ENCODE measurements at regions not wholly inside any gene's neighbourhood (a gene's known extent, or its start where the extent isn't known, plus 50 kb on each side); places are given as distances from the start of the nearest gene placed in this dataset.

GRCh38 chr14:30142216-30142615, 214.6 kb upstream of the PRKD1 start:
- H3K36me3 ChIP-seq (ENCODE audit: control insufficient read depth in 5 of 5, insufficient read depth in 5 of 5, low read length in 5 of 5), result no peaks in the 10 kb centered on the region
- peaks cover 4 to 18% (median 11%) of the 10 kb centered on the region in 5 donors for H3K9me3 ChIP-seq (ENCODE audit: control insufficient read depth in 5 of 5, low read length in 5 of 5)
- no peaks in the 10 kb centered on the region for H3K27me3 ChIP-seq (ENCODE audit: control insufficient read depth in 5 of 5, insufficient read depth in 4 of 5, low read length in 5 of 5)
- H3K4me3 ChIP-seq (ENCODE audit: low read depth in 1 of 5, low read length in 5 of 5), result no peak overlapping the region
- no peaks in the 10 kb centered on the region for H3K4me1 ChIP-seq (ENCODE audit: control insufficient read depth in 5 of 5, insufficient read depth in 5 of 5, low read length in 5 of 5)
- no peak overlapping the region for H3K9ac ChIP-seq (ENCODE audit: low read length in 5 of 5)
- H3K27ac ChIP-seq (ENCODE audit: low read depth, low read length), result no peak overlapping the region

- no peaks in the 10 kb centered on the region for H3K36me3 ChIP-seq (ENCODE audit: control insufficient read depth in 5 of 5, insufficient read depth in 5 of 5, low read length in 5 of 5)
- H3K4me1 ChIP-seq (ENCODE audit: control insufficient read depth in 5 of 5, insufficient read depth in 5 of 5, low read length in 5 of 5), result no peaks in the 10 kb centered on the region
- no peak overlapping the region for H3K4me3 ChIP-seq (ENCODE audit: low read depth in 1 of 5, low read length in 5 of 5)
- no peak overlapping the region for H3K27ac ChIP-seq (ENCODE audit: low read depth, low read length)
- H3K9me3 ChIP-seq (ENCODE audit: control insufficient read depth in 5 of 5, low read length in 5 of 5), result peaks cover 6 to 26% (median 11%) of the 10 kb centered on the region in 5 donors
- H3K27me3 ChIP-seq (ENCODE audit: control insufficient read depth in 5 of 5, insufficient read depth in 4 of 5, low read length in 5 of 5), result no peaks in the 10 kb centered on the region
- no peak overlapping the region for H3K9ac ChIP-seq (ENCODE audit: low read length in 5 of 5)
Measured at GRCh38 chr14:30143627-30144026, 216.0 kb upstream of the PRKD1 start.

- H3K36me3 ChIP-seq (ENCODE audit: control insufficient read depth in 5 of 5, insufficient read depth in 5 of 5, low read length in 5 of 5), result no peaks in the 10 kb centered on the region
- no peaks in the 10 kb centered on the region for H3K4me1 ChIP-seq (ENCODE audit: control insufficient read depth in 5 of 5, insufficient read depth in 5 of 5, low read length in 5 of 5)
- no peak overlapping the region for H3K9ac ChIP-seq (ENCODE audit: low read length in 5 of 5)
- H3K27ac ChIP-seq (ENCODE audit: low read depth, low read length), result no peak overlapping the region
- no peaks in the 10 kb centered on the region for H3K9me3 ChIP-seq (ENCODE audit: control insufficient read depth in 5 of 5, low read length in 5 of 5)
- H3K27me3 ChIP-seq (ENCODE audit: control insufficient read depth in 5 of 5, insufficient read depth in 4 of 5, low read length in 5 of 5), result no peaks in the 10 kb centered on the region
- no peak overlapping the region for H3K4me3 ChIP-seq (ENCODE audit: low read depth in 1 of 5, low read length in 5 of 5)
Measured at GRCh38 chr14:30153717-30154116, 226.1 kb upstream of the PRKD1 start.

GRCh38 chr14:30156571-30156970, 228.9 kb upstream of the PRKD1 start:
- no peak overlapping the region for H3K4me3 ChIP-seq (ENCODE audit: low read depth in 1 of 5, low read length in 5 of 5)
- H3K9ac ChIP-seq (ENCODE audit: low read length in 5 of 5), result no peak overlapping the region
- H3K4me1 ChIP-seq (ENCODE audit: control insufficient read depth in 5 of 5, insufficient read depth in 5 of 5, low read length in 5 of 5), result peaks cover 0 to 2% (median 0%) of the 10 kb centered on the region in 5 donors
- no peak overlapping the region for H3K27ac ChIP-seq (ENCODE audit: low read depth, low read length)
- no peaks in the 10 kb centered on the region for H3K9me3 ChIP-seq (ENCODE audit: control insufficient read depth in 5 of 5, low read length in 5 of 5)
- no peaks in the 10 kb centered on the region for H3K27me3 ChIP-seq (ENCODE audit: control insufficient read depth in 5 of 5, insufficient read depth in 4 of 5, low read length in 5 of 5)
- no peaks in the 10 kb centered on the region for H3K36me3 ChIP-seq (ENCODE audit: control insufficient read depth in 5 of 5, insufficient read depth in 5 of 5, low read length in 5 of 5)

GRCh38 chr14:30158299-30158698, 230.7 kb upstream of the PRKD1 start:
- H3K27ac ChIP-seq (ENCODE audit: low read depth, low read length), result no peak overlapping the region
- H3K4me1 ChIP-seq (ENCODE audit: control insufficient read depth in 5 of 5, insufficient read depth in 5 of 5, low read length in 5 of 5), result peaks cover 0 to 2% (median 0%) of the 10 kb centered on the region in 5 donors
- H3K9me3 ChIP-seq (ENCODE audit: control insufficient read depth in 5 of 5, low read length in 5 of 5), result no peaks in the 10 kb centered on the region
- H3K27me3 ChIP-seq (ENCODE audit: control insufficient read depth in 5 of 5, insufficient read depth in 4 of 5, low read length in 5 of 5), result no peaks in the 10 kb centered on the region
- H3K9ac ChIP-seq (ENCODE audit: low read length in 5 of 5), result no peak overlapping the region
- no peaks in the 10 kb centered on the region for H3K36me3 ChIP-seq (ENCODE audit: control insufficient read depth in 5 of 5, insufficient read depth in 5 of 5, low read length in 5 of 5)
- no peak overlapping the region for H3K4me3 ChIP-seq (ENCODE audit: low read depth in 1 of 5, low read length in 5 of 5)

- H3K9ac ChIP-seq (ENCODE audit: low read length in 5 of 5), result no peak overlapping the region
- H3K4me1 ChIP-seq (ENCODE audit: control insufficient read depth in 5 of 5, insufficient read depth in 5 of 5, low read length in 5 of 5), result peaks cover 0 to 2% (median 0%) of the 10 kb centered on the region in 5 donors
- H3K27ac ChIP-seq (ENCODE audit: low read depth, low read length), result no peak overlapping the region
- no peaks in the 10 kb centered on the region for H3K9me3 ChIP-seq (ENCODE audit: control insufficient read depth in 5 of 5, low read length in 5 of 5)
- no peaks in the 10 kb centered on the region for H3K36me3 ChIP-seq (ENCODE audit: control insufficient read depth in 5 of 5, insufficient read depth in 5 of 5, low read length in 5 of 5)
- H3K27me3 ChIP-seq (ENCODE audit: control insufficient read depth in 5 of 5, insufficient read depth in 4 of 5, low read length in 5 of 5), result no peaks in the 10 kb centered on the region
- H3K4me3 ChIP-seq (ENCODE audit: low read depth in 1 of 5, low read length in 5 of 5), result no peak overlapping the region
Measured at GRCh38 chr14:30159374-30159773, 231.7 kb upstream of the PRKD1 start.

- H3K4me3 ChIP-seq (ENCODE audit: low read depth in 1 of 5, low read length in 5 of 5), result no peak overlapping the region
- no peaks in the 10 kb centered on the region for H3K27me3 ChIP-seq (ENCODE audit: control insufficient read depth in 5 of 5, insufficient read depth in 4 of 5, low read length in 5 of 5)
- no peak overlapping the region for H3K9ac ChIP-seq (ENCODE audit: low read length in 5 of 5)
- no peaks in the 10 kb centered on the region for H3K36me3 ChIP-seq (ENCODE audit: control insufficient read depth in 5 of 5, insufficient read depth in 5 of 5, low read length in 5 of 5)
- H3K9me3 ChIP-seq (ENCODE audit: control insufficient read depth in 5 of 5, low read length in 5 of 5), result no peaks in the 10 kb centered on the region
- no peak overlapping the region for H3K27ac ChIP-seq (ENCODE audit: low read depth, low read length)
- peaks cover 0 to 2% (median 0%) of the 10 kb centered on the region in 5 donors for H3K4me1 ChIP-seq (ENCODE audit: control insufficient read depth in 5 of 5, insufficient read depth in 5 of 5, low read length in 5 of 5)
Measured at GRCh38 chr14:30160608-30161007, 233.0 kb upstream of the PRKD1 start.

- no peaks in the 10 kb centered on the region for H3K27me3 ChIP-seq (ENCODE audit: control insufficient read depth in 5 of 5, insufficient read depth in 4 of 5, low read length in 5 of 5)
- H3K4me1 ChIP-seq (ENCODE audit: control insufficient read depth in 5 of 5, insufficient read depth in 5 of 5, low read length in 5 of 5), result peaks cover 0 to 2% (median 0%) of the 10 kb centered on the region in 5 donors
- no peak overlapping the region for H3K9ac ChIP-seq (ENCODE audit: low read length in 5 of 5)
- no peak overlapping the region for H3K27ac ChIP-seq (ENCODE audit: low read depth, low read length)
- H3K9me3 ChIP-seq (ENCODE audit: control insufficient read depth in 5 of 5, low read length in 5 of 5), result no peaks in the 10 kb centered on the region
- H3K4me3 ChIP-seq (ENCODE audit: low read depth in 1 of 5, low read length in 5 of 5), result no peak overlapping the region
- no peaks in the 10 kb centered on the region for H3K36me3 ChIP-seq (ENCODE audit: control insufficient read depth in 5 of 5, insufficient read depth in 5 of 5, low read length in 5 of 5)
Measured at GRCh38 chr14:30162066-30162465, 234.4 kb upstream of the PRKD1 start.

- H3K27me3 ChIP-seq (ENCODE audit: control insufficient read depth in 5 of 5, insufficient read depth in 4 of 5, low read length in 5 of 5), result no peaks in the 10 kb centered on the region
- no peak overlapping the region for H3K4me3 ChIP-seq (ENCODE audit: low read depth in 1 of 5, low read length in 5 of 5)
- H3K9me3 ChIP-seq (ENCODE audit: control insufficient read depth in 5 of 5, low read length in 5 of 5), result peaks cover 0 to 15% (median 5%) of the 10 kb centered on the region in 5 donors
- H3K36me3 ChIP-seq (ENCODE audit: control insufficient read depth in 5 of 5, insufficient read depth in 5 of 5, low read length in 5 of 5), result no peaks in the 10 kb centered on the region
- H3K4me1 ChIP-seq (ENCODE audit: control insufficient read depth in 5 of 5, insufficient read depth in 5 of 5, low read length in 5 of 5), result peaks cover 0 to 2% (median 0%) of the 10 kb centered on the region in 5 donors
- no peak overlapping the region for H3K9ac ChIP-seq (ENCODE audit: low read length in 5 of 5)
- no peak overlapping the region for H3K27ac ChIP-seq (ENCODE audit: low read depth, low read length)
Measured at GRCh38 chr14:30165255-30165654, 237.6 kb upstream of the PRKD1 start.

- Histone ChIP-seq H3K27ac (ENCODE audit: low read depth, low read length) (no peak overlapping the region), H3K36me3 (ENCODE audit: control insufficient read depth in 5 of 5, insufficient read depth in 5 of 5, low read length in 5 of 5) (no peaks in the 10 kb centered on the region), H3K4me1 (ENCODE audit: control insufficient read depth in 5 of 5, insufficient read depth in 5 of 5, low read length in 5 of 5) (no peaks in the 10 kb centered on the region), H3K9me3 (ENCODE audit: control insufficient read depth in 5 of 5, low read length in 5 of 5) (peaks cover 0 to under 1% (median 0%) of the 10 kb centered on the region in 5 donors), H3K4me3 (ENCODE audit: low read depth in 1 of 5, low read length in 5 of 5) (no peak overlapping the region), H3K27me3 (ENCODE audit: control insufficient read depth in 5 of 5, insufficient read depth in 4 of 5, low read length in 5 of 5) (no peaks in the 10 kb centered on the region), H3K9ac (ENCODE audit: low read length in 5 of 5) (no peak overlapping the region)
Measured at GRCh38 chr14:30177781-30178180, 250.1 kb upstream of the PRKD1 start.

Data from subcutaneous abdominal adipose tissue (tissue), 5 donors.